GM12878 (cell line): ENCODE measurements at regions not wholly inside any gene's neighbourhood (a gene's known extent, or its start where the extent isn't known, plus 50 kb on each side); places are given as distances from the start of the nearest gene placed in this dataset.

Source experiments
- CEBPZ ChIP-seq: fragments of 150-350 bp; IDR thresholded peaks from 2 replicates; pipeline ENCODE4 v1.6.1; 2016; ENCODE audit warnings: low read depth, low read length
- NKRF ChIP-seq: fragments of 450-650 bp; conservative IDR thresholded peaks from 2 replicates; pipeline ENCODE4 v1.6.1; 2017; ENCODE audit warnings: mild to moderate bottlenecking, moderate library complexity
- SUPT20H ChIP-seq: IDR thresholded peaks from 2 replicates; pipeline ENCODE4 v1.6.1; 2011; ENCODE audit warnings: low read depth, mild to moderate bottlenecking, low read length, moderate library complexity, borderline replicate concordance; ENCODE audit not compliant: control insufficient read depth
- TCF3 ChIP-seq: IDR thresholded peaks from 2 replicates; pipeline ENCODE4 v1.6.1; 2012; ENCODE audit warnings: low read depth, mild to moderate bottlenecking, low read length, borderline replicate concordance; ENCODE audit not compliant: insufficient read depth
- ZBTB33 ChIP-seq: fragments of 450-650 bp; IDR thresholded peaks from 2 replicates; pipeline ENCODE4 v1.6.1; 2017; ENCODE audit warnings: mild to moderate bottlenecking

DNA sequence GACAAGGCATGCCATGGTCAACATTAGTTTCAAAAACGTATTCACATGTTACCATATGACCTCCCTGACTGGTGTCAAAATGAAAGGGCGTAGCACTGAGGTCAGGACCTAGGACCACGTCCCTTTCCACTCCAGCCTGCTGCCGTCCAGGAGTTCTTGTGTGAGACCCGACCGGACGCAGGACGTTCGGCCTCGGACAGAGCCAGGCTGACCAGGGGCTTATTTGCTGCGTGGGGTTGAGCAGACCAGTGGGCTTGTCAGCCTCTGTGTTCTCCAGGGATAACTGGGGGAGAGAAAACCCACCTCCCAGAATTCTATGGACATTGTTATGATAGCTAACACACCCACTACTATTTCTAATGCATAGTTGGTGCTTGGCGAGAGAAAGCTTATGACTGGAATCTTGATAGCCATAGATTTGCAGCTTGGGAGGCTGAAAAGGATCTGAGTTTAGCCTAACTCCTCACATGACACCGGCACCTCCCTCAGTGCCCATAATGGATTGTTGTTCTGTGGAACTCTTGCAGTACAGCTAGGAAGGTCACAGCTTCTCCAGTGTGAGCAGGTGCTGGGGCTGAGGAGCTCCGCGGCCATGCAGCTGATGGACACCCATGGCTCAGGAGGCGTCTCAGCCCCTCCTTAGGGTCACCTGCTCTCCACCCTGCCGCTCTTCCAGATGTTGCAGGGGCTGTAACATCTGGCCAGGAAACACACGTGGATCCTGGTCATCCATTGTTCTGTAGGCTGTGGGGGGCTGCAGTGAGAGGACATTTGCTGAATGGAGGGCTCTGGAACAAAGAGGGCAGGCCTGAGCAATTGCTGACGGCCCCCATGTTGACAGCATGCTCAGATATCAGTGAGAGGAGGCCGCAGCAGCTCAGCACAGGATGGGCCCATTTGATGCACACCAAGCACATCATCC lies 368.4 kb downstream of the IRX2 start (continued):
- TF ChIP-seq ZBTB33 (no peak), NKRF (no peak), SUPT20H (no peak), TCF3 (no peak), CEBPZ (no peak)
